H9 (cell line): ENCODE measurements at regions not wholly inside any gene's neighbourhood (a gene's known extent, or its start where the extent isn't known, plus 50 kb on each side); places are given as distances from the start of the nearest gene placed in this dataset.

Experiments
- DNase-seq: peaks from one replicate; pipeline ENCODE4 v3.0.0-alpha.2; 2017
- H2AFZ ChIP-seq: one replicate; pipeline ENCODE4 v1.6.1; 2013; ENCODE audit warnings: mild to moderate bottlenecking, low read length, control low read depth, moderate library complexity
- H2AK5ac ChIP-seq: 2 replicates; pipeline ENCODE4 v1.6.1; 2013; ENCODE audit warnings: low read length, control low read depth, mixed read lengths; ENCODE audit not compliant: insufficient read length
- H2BK120ac ChIP-seq: one replicate; pipeline ENCODE4 v1.6.1; 2013; ENCODE audit warnings: low read depth, mild to moderate bottlenecking, low read length, control low read depth, inconsistent platforms; ENCODE audit not compliant: poor library complexity, severe bottlenecking
- H2BK12ac ChIP-seq: 2 replicates; pipeline ENCODE4 v1.6.1; 2013; ENCODE audit warnings: low read length, control low read depth, mixed read lengths, low read depth; ENCODE audit not compliant: insufficient read length
- H2BK15ac ChIP-seq: 2 replicates; pipeline ENCODE4 v1.6.1; 2013; ENCODE audit warnings: low read depth, low read length, control low read depth
- H2BK20ac ChIP-seq: one replicate; pipeline ENCODE4 v1.6.1; 2013; ENCODE audit warnings: low read depth, mild to moderate bottlenecking, low read length, control low read depth, inconsistent platforms; ENCODE audit not compliant: poor library complexity, severe bottlenecking
- H2BK5ac ChIP-seq: 2 replicates; pipeline ENCODE4 v1.6.1; 2013; ENCODE audit warnings: low read length, control low read depth, mixed read lengths; ENCODE audit not compliant: insufficient read length
- H3K14ac ChIP-seq: 2 replicates; pipeline ENCODE4 v1.6.1; 2013; ENCODE audit warnings: low read length, control low read depth; ENCODE audit not compliant: insufficient read depth
- H3K18ac ChIP-seq: 2 replicates; pipeline ENCODE4 v1.6.1; 2013; ENCODE audit warnings: low read depth, mild to moderate bottlenecking, mixed read lengths, low read length, control low read depth; ENCODE audit not compliant: insufficient read length
- H3K23ac ChIP-seq: 2 replicates; pipeline ENCODE4 v1.6.1; 2013; ENCODE audit warnings: low read length, control low read depth, mixed read lengths, low read depth; ENCODE audit not compliant: insufficient read length
- H3K23me2 ChIP-seq: 2 replicates; pipeline ENCODE4 v1.6.1; 2013; ENCODE audit warnings: low read depth, mild to moderate bottlenecking, mixed read lengths, low read length, control low read depth; ENCODE audit not compliant: insufficient read length, poor library complexity, severe bottlenecking
- H3K27ac ChIP-seq: 2 replicates; pipeline ENCODE4 v1.5.1; 2013; ENCODE audit warnings: low read length, control low read depth, mixed read lengths, low read depth; ENCODE audit not compliant: insufficient read length
- H3K27me3 ChIP-seq: 2 replicates; pipeline ENCODE4 v1.6.1; 2013; ENCODE audit warnings: low read length, control low read depth, inconsistent platforms; ENCODE audit not compliant: insufficient read depth
- H3K4ac ChIP-seq: 2 replicates; pipeline ENCODE4 v1.6.1; 2013; ENCODE audit warnings: low read depth, mild to moderate bottlenecking, control low read depth, inconsistent platforms, low read length, moderate library complexity
- H3K4me1 ChIP-seq: 2 replicates; pipeline ENCODE4 v1.6.1; 2013; ENCODE audit warnings: low read length, control low read depth, inconsistent platforms; ENCODE audit not compliant: insufficient read depth
- H3K4me2 ChIP-seq: 2 replicates; pipeline ENCODE4 v1.6.1; 2013; ENCODE audit warnings: low read length, control low read depth, mixed read lengths; ENCODE audit not compliant: insufficient read length, insufficient read depth
- H3K56ac ChIP-seq: 2 replicates; pipeline ENCODE4 v1.6.1; 2013; ENCODE audit warnings: low read depth, mild to moderate bottlenecking, mixed read lengths, low read length, control low read depth; ENCODE audit not compliant: insufficient read length
- H3K79me1 ChIP-seq: 2 replicates; pipeline ENCODE4 v1.6.1; 2013; ENCODE audit warnings: low read depth, mild to moderate bottlenecking, moderate library complexity, low read length, control low read depth, inconsistent platforms; ENCODE audit not compliant: insufficient read depth, poor library complexity, severe bottlenecking
- H3K79me2 ChIP-seq: 2 replicates; pipeline ENCODE4 v1.6.1; 2013; ENCODE audit warnings: low read length, control low read depth, inconsistent platforms; ENCODE audit not compliant: insufficient read depth
- H3K9ac ChIP-seq: 2 replicates; pipeline ENCODE4 v1.6.1; 2013; ENCODE audit warnings: low read length, control low read depth, mixed read lengths; ENCODE audit not compliant: insufficient read length; ENCODE audit errors: extremely low read depth
- H3K9me3 ChIP-seq: one replicate; pipeline ENCODE4 v1.6.1; 2013; ENCODE audit warnings: low read depth, low read length, inconsistent platforms; ENCODE audit not compliant: control insufficient read depth
- H3T11ph ChIP-seq: one replicate; pipeline ENCODE4 v1.6.1; 2013; ENCODE audit warnings: mild to moderate bottlenecking, low read length, control low read depth, inconsistent platforms
- H4K20me1 ChIP-seq: one replicate; pipeline ENCODE4 v1.6.1; 2013; ENCODE audit not compliant: control insufficient read depth, insufficient read length, insufficient read depth
- H4K5ac ChIP-seq: 2 replicates; pipeline ENCODE4 v1.6.1; 2013; ENCODE audit warnings: low read depth, mild to moderate bottlenecking, mixed read lengths, low read length, control low read depth; ENCODE audit not compliant: insufficient read length
- H4K8ac ChIP-seq: replicated peaks from 2 replicates; pipeline ENCODE4 v1.6.1; 2013; ENCODE audit warnings: low read length, control low read depth, mixed read lengths, low read depth; ENCODE audit not compliant: insufficient read length
- H4K91ac ChIP-seq: 2 replicates; pipeline ENCODE4 v1.6.1; 2013; ENCODE audit warnings: low read depth, mild to moderate bottlenecking, moderate library complexity, mixed read lengths, low read length, control low read depth; ENCODE audit not compliant: insufficient read length
- H3K27ac Mint-ChIP-seq, 3 experiments: 2 replicates in 2 of 3; 3 replicates in 1 of 3; pipeline ENCODE4 v1.8.0; 2020 to 2021; ENCODE audit warnings: mixed read lengths in 3 of 3, mild to moderate bottlenecking in 1 of 3, moderate library complexity in 1 of 3
- H3K27me3 Mint-ChIP-seq: 2 replicates; pipeline ENCODE4 v1.8.0; 2021; ENCODE audit warnings: low read depth, mild to moderate bottlenecking, moderate library complexity, mixed read lengths
- H3K36me3 Mint-ChIP-seq, 3 experiments: 2 replicates in 2 of 3; 3 replicates in 1 of 3; pipeline ENCODE4 v1.8.0; 2020 to 2021; ENCODE audit warnings: low read depth in 3 of 3, mixed read lengths in 3 of 3; ENCODE audit not compliant: insufficient read depth in 1 of 3
- H3K4me1 Mint-ChIP-seq, 2 experiments: 2 replicates each; pipeline ENCODE4 v1.8.0; 2020; ENCODE audit warnings: mixed read lengths in 2 of 2
- H3K4me3 Mint-ChIP-seq, 2 experiments: 2 replicates in 1 of 2; 3 replicates in 1 of 2; pipeline ENCODE4 v1.8.0; 2020 to 2021; ENCODE audit warnings: mild to moderate bottlenecking in 2 of 2, mixed read lengths in 2 of 2, moderate library complexity in 1 of 2
- H3K9me3 Mint-ChIP-seq, 2 experiments: 2 replicates in 1 of 2; 3 replicates in 1 of 2; pipeline ENCODE4 v1.8.0; 2020; ENCODE audit warnings: mild to moderate bottlenecking in 2 of 2, mixed read lengths in 2 of 2, moderate library complexity in 1 of 2
- WGBS: extraction: QIAGEN DNeasy Blood & Tissue Kit; methylation state at CpG from one replicate; pipeline ENCODE4 v1.1.7; 2013; ENCODE audit warnings: missing lambda C conversion rate, low lambda C conversion rate, mixed read lengths; ENCODE audit not compliant: insufficient read length; ENCODE audit errors: extremely low coverage; 5-methylcytosine and 5-hydroxymethylcytosine counted together
- TF ChIP-seq, protein P1 (sequence below): fragments of 200-600 bp; sonication (generic); conservative IDR thresholded peaks from 3 replicates; pipeline ENCODE4 v1.8.0; 2021; ENCODE audit warnings: antibody characterized with exemption, mild to moderate bottlenecking

DNA sequence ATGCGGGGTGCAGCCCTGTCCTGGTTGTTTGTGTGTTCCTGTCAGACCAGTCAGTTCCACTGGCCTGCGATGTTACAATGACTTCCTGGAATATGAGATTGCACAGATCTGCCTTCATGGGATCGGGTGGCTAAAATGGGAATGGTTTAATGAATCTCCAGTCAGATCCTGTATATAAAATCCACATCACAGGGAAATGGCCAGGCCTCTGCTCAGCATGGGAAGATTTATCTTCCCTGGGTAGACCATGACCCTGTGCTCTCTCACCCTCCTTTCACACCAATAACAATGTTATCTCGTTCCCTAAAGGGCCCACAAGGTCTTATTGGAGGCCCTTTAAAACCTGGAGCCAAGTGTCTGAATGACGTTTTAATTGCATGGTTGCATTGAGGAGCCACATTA, 307.4 kb downstream of the RAB28 start:
- Histone ChIP-seq H2BK5ac (no peak overlapping the region), H3T11ph (no peak overlapping the region), H2AFZ (no peak overlapping the region), H3K79me1 (no peaks in the 10 kb centered on the region), H4K5ac (no peak overlapping the region), H4K20me1 (no peaks in the 10 kb centered on the region), H3K23ac (no peak overlapping the region), H2AK5ac (no peak overlapping the region), H4K91ac (no peak overlapping the region), H2BK15ac (no peak overlapping the region), H2BK20ac (no peak overlapping the region), H3K14ac (no peak overlapping the region), H3K4me1 (no peaks in the 10 kb centered on the region), H4K8ac (no peak overlapping the region), H3K18ac (no peak overlapping the region), H3K4ac (no peak overlapping the region), H3K9me3 (no peaks in the 10 kb centered on the region), H3K23me2 (no peaks in the 10 kb centered on the region), H3K79me2 (no peaks in the 10 kb centered on the region), H2BK120ac (no peak overlapping the region), H3K27me3 (no peaks in the 10 kb centered on the region), H3K56ac (no peak overlapping the region), H3K27ac (no peak overlapping the region), H3K4me2 (no peak overlapping the region), H3K9ac (no peak overlapping the region), H2BK12ac (no peak overlapping the region)
- Mint-ChIP-seq H3K4me1 (peaks cover 0 to 2% of the 10 kb centered on the region in 2 experiments; a peak in 1 of 4 replicates), H3K36me3 (no peaks in the 10 kb centered on the region), H3K27ac (no peak overlapping the region), H3K27me3 (no peaks in the 10 kb centered on the region), H3K9me3 (no peaks in the 10 kb centered on the region), H3K4me3 (no peak overlapping the region)
- TF ChIP-seq, protein P1, sequence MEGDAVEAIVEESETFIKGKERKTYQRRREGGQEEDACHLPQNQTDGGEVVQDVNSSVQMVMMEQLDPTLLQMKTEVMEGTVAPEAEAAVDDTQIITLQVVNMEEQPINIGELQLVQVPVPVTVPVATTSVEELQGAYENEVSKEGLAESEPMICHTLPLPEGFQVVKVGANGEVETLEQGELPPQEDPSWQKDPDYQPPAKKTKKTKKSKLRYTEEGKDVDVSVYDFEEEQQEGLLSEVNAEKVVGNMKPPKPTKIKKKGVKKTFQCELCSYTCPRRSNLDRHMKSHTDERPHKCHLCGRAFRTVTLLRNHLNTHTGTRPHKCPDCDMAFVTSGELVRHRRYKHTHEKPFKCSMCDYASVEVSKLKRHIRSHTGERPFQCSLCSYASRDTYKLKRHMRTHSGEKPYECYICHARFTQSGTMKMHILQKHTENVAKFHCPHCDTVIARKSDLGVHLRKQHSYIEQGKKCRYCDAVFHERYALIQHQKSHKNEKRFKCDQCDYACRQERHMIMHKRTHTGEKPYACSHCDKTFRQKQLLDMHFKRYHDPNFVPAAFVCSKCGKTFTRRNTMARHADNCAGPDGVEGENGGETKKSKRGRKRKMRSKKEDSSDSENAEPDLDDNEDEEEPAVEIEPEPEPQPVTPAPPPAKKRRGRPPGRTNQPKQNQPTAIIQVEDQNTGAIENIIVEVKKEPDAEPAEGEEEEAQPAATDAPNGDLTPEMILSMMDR = no peak
- no peak for DNase-seq
- whole genome bisulfite sequencing = no CpG with 5 or more reads among the region's 5 CpGs
